ENCODE measurements at regions not wholly inside any gene's neighbourhood (a gene's known extent, or its start where the extent isn't known, plus 50 kb on each side); places are given as distances from the start of the nearest gene placed in this dataset.

DNA sequence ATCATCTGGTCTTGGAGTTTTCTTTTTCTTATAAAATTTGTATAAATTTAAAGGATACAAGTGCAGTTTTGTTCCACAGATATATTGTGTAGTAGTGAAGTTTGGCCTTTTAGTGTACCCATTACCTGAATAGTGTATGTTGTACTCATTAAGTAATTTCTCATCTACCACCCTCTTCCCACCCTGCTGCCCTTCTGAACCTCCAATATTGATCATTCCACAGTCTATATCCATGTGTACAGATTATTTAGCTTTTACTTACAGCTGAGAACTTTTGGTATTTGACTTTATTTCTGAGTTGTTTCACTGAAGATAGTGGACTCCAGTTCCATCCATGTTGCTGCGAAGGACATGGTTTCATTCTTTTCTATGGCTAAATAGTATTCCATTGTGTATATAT lies 63.1 kb upstream of the NR3C1 start:
- no peak for DNase-seq (ENCODE audit: low spot score)

DNA sequence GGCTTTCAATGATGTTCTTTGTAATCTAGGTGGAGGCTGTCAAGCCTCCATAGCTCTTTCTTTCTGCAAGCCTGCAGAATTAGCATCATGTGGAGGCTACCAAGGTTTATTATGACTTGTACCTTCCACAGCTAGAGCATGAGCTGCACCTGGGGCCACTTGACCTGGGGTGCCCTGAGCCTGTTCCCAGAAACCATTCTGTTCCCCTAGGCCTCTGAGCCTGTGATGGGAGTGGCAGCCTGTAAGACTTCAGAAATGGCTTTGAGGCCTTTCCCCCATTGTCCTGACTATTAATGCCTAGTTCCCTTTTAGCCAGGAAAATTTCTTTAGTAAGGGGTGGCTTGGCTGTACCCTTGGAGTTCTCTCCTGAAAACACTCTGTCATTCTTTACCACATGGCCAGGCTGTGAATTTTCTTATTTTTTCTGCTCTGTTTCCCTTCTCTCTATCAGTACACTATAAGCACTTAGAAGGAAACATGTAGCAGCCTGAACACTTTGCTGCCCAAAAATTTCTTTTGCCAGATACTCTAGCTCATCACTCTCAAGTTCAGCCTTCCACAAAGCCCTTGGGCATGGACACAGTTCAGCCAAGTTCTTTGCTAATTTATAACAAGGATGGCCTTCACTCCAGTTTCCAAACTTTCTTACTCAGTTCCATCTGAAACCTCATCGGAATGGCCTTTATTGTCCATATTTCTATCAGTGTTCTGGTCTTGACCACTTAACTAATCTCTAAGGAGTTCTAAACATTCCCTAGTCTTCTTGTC lies 61.4 kb upstream of the NR3C1 start:
- no peak for DNase-seq (ENCODE audit: low spot score)

DNA sequence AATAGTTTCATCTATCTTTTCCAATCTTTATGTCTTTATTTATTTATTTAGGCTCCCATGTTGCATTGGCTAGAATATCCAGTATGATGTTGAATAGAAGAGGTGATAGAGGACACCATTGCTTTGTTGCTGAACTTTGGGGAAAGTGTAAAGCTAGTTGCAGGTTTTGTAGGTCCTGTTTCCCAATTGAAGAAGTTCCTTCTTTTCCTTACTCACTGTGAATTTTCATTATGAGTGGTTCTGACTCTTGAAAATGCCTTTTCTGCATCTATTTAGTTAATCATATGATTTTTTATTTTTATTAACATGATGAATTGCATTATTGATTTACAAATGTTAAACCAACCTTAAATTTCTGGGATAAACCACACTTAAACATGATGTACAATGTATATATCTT lies 58.9 kb upstream of the NR3C1 start:
- no peak for DNase-seq (ENCODE audit: low spot score)

DNA sequence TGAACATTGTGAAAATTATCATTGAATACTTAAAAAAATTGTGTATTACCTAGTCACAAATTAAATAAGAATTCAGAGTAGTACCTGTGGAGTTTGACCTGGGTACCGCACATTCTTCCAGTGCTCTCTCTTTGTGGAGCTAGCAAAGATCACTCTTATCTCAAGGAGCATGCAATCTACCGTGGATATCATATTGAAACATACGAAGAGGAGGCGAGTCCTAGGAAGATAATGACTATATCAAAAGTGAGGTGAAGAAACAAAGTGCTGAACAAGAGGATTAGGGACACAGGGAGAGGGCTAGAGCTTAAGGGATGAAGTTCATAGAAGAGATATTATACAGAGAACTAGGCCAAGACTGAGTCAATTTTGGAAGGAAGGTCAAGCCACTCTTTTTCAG lies 55.9 kb upstream of the NR3C1 start:
- DNase-seq (ENCODE audit: low spot score): no peak

DNA sequence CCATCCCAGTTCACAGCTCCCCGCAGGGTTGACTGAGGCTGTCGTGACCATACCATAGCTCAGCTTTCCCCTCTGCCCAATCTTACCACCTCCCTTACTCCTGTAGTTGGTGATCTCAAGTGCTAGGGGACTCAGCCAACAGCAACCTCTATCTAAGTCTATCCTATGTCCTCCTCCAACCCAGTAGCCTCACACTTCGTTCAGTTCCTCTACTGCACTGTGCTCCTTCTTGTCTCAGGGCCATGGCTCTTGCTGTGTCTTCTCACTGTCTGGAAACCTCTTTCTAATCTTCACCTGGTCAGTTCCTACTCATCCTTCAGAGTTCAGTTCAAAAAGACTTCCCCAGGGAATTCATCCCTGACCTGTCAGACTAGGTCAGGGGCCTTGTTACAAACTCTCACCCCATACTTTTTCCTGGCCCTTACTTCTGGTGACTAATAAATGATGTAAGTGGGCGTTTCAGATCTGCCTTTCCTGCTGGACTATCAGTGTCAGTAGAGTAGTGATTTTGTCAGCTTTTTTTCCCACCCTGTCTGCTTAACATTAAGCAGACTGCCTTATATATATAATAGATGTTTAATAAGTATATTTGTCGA lies 53.6 kb upstream of the NR3C1 start:
- DNase-seq (ENCODE audit: low spot score): peak; percentile 46

DNA sequence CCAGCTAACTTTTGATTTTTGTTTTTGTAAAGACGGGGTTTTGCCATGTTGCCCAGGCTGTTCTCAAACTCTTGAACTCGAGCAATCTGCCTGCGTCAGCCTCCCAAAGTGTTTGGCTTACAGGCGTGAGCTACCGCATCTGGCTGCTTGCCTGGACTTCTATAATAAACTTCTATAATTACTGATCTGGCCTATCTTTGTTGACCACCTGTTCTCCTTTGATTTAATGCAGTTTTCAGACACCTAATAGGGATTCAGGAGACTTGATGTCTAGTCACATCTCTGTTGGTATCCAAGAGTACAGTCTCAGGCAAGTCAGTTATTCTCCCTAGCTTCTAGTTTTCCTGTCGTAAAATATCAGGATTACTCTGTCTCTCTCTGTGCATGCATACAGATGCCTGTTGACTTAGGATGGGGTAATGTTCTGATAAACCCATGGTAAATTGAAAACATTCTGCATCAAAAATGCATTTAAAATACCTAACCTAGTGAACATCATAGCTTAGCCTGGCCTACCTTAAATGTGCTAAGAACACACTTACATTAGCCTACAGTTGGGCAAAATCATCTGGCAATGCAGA lies 51.5 kb upstream of the NR3C1 start:
- no peak for DNase-seq (ENCODE audit: low spot score)

DNA sequence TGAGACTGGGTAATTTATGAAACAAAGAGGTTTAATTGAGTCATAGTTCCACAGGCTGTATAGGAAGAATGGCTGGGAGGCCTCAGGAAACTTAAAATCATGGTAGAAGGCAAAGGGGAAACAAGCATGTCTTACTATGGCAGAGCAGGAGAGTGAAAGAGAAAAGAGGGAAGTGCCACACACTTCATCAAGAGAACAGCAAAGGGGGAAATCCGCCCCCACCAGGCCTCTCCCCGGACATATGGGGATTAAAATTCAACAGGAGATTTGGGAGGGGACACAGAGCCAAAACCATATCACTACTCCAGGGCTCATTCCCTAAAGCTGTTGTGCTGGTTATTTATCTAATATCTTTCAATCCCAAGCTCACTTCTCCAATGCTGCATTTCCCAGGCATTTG lies 50.2 kb upstream of the NR3C1 start:
- DNase-seq (ENCODE audit: low spot score): no peak
